GM21619 (cell line): ENCODE measurements at regions not wholly inside any gene's neighbourhood (a gene's known extent, or its start where the extent isn't known, plus 50 kb on each side); places are given as distances from the start of the nearest gene placed in this dataset.
"Not testable (repeated sequence)": the region's sequence is repeated elsewhere in the genome, so short reads cannot be mapped to it uniquely, and the experiment has no call there.

Experiments
- ATAC-seq: cut with Tn5 transposase; IDR thresholded peaks from one replicate; pipeline ENCODE4 v1.9.1; 2021; ENCODE audit not compliant: unreplicated experiment

DNA sequence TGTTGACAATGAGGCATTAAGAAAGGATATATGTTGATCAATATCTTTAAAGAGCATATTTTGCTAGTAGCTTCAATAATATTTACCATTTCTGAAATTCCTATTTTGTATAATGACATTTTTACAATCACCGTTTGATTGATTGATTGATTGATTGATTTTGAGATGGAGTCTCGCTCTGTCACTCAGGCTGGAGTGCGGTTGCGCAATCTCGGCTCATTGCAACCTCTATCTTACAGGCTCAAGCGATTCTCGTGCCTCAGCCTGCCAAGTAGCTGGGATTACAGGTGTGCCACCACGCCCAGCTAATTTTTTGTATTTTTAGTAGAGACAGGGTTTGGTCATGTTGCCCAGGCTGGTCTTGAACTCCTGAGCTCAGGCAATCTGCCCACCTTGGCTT lies 150.9 kb upstream of the TEX13D start:
- ATAC-seq: not testable (repeated sequence)

DNA sequence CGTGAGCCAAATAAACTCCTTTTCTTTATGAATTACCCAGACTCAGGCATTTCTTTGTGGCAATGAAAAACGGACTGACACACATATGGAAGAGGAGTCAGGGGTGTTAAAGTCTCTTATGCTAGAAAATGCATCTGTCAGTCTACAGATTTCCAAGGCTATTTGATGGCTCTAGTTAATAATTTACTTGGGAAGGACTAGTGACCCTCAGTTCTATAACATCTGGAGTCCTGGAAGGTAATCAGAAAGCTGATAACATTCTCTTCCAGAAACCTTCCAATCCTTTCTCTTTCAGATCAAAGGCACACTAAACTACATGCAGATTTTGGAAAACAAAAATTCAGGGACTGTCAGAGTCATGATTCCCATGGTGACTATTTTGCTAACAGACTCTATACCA lies 142.0 kb upstream of the TEX13D start:
- ATAC-seq: no peak

DNA sequence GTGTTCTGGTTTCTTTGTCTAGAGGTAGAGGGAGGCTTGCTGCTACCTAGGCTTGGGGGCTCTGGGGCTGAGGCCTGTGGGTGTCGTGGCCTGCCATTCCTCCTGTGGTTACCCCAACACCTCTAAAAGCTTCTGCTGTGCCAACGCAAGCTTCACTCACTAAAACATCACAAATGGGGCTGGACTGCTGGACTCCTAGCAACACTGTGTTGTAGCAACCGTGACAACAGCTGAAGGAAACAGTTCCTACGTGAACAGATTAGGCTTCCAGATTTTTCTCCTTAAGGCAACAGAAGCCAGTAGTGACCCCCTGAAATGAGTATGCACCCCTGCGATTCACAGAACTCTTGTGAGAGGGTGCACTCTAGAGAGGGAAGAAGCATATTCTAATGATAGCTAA lies 138.3 kb upstream of the TEX13D start:
- no peak for ATAC-seq

DNA sequence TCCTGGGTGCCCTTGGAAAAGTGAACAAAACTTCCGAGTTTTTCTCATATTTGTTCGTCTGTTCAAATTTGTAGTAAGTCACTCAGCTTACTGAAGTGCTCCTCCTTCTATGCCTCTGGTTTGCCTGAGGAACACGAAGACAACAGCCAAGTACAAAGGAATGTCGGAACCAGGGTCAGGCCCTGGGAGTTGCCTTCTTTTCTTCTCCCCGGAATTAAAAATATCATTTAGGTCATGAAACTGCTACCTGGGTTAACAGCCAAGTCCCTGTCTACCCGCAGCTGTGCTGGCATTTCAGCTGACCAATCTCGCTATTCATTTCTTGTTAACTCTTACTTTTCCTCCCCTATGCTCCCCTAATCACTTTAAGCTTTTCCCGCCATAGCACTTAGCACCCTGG lies 137.6 kb upstream of the TEX13D start:
- no peak for ATAC-seq

DNA sequence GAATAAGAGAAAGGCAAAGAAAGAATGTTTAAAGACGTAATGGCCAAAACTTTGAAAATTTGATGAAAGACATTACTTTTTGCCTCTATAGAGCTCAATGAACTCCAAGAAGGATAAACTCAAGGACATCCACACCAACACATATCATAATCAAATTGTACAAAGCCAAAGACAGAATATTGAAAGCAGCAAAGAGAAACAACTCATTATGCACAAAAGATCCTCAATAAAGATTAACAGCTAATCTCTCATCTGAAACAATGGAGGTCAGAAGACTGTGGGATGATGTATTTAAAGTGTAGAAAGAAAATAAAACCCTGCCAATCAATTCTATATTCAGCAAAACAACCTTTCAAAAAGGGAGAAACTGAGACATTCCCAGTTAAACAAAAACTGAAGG lies 129.1 kb upstream of the TEX13D start:
- ATAC-seq: no peak

DNA sequence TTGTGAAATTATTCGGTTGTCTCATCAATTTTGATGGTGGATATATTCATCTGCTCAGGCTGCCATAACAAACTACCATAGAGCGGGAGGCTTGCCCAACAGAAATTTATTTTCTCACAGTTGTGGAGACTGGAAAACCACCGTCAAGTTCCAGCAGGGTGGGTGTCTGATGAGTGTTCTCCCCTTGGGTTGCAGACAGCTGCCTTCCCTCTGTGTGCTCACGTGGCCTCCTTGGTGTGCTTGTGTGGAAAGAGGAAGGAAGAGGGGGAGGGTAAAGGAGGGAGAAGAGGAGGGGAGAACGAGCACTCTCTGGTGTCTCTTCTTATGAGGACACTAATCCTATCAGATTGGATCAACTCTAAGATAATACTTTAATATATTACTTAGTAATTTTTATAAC lies 123.8 kb upstream of the TEX13D start:
- no peak for ATAC-seq

DNA sequence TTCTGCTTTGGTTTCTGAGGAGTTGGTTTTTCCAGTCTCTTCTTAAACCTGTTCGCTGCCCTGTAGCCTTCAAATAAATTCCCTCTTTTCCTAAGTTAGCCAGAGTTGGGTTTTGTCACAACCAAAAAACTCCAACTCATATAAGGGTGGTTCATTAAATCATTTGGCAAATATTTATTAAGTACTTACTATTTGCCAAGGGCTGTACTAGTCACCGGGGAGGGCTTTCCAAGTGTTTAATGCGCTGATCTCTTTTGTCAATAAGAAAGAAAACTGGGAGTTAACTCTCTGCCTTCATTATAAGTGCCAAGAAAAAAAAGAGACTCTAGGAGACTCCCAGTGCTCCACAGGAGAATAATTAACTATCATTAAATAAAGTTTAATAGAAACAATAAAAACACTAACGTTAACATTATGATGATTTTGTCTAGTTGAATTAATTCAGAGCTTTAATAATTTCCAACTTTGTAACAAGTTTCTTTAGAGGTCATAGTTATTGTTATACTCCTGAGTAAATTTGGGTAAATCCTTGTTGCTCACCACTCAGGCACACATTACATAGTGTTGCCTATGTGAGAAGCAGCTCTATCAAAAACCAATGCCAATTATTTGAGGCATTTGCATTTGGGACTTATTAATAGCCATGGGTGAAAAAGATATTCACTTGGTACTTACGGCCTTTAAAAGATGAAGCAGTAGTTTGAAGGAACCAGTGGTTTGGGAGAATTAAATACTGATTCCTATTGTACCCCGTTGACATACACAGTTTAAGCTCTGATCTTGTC lies 122.5 kb upstream of the TEX13D start:
- ATAC-seq: no peak

DNA sequence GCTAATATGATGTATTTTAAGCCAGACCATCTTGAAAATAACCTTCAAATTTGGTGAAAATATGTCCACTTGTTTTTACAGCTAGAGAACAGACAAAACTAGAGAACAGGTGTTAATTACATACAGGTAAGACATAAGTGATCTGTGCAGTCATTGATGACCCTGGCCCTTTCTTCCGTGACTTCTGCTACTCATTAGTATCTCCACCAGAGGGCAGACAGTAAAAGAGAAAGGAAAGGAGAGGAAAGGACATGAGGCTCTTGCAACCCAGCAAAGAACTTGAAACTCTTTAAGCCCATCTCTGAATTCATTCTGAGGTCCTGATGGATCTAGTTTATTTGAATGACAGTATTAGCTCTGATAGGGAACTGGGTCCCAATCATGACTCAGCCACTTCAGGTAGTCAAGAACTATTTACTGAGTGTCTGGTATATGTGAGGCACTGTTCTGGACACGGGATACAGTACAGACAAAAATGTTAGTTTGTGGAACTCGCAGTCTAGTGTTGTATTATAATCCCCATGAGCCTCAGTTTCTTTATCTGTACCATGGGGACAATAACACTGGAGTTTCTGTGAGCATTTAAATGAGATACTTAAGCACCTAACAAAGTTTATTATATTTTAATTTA lies 121.0 kb upstream of the TEX13D start:
- ATAC-seq: peak; percentile 82

DNA sequence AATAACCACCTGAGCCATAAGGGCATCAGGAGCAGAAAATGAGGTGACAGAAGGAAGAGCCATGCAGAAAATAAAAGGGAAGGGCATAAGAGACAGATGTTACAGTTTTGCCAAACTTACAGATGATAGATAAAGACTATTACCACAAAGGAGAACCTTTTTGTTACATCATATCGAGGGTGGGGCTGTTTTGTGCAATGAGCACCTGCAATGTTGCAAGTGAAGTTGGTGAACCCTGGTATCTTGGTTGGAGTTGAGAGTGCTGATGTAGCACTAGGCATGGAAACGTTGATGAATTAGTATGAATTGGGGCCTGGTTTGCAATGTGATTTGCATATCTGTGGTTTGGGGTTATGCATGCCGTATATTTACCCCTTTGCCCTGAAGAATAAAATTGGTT lies 119.8 kb upstream of the TEX13D start:
- no peak for ATAC-seq

DNA sequence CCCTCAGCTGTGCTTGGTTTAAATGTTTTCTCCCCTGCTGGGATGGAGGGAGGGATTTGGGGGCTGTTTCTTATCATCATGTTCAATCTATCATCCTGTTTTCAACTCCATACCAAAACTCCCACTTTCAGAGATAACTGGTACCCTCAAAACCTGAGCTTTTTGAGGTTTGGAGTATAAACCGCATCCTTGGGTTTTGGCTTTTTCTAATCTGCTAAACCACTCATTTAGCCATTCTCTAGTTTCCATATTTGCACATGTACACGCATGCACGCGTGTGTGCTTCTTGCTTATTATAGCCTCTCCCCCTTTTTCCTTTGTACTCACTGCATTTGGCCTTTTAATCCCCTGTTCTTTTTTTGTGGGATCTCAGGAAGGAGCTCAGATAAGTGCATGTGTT lies 116.7 kb upstream of the TEX13D start:
- no peak for ATAC-seq

DNA sequence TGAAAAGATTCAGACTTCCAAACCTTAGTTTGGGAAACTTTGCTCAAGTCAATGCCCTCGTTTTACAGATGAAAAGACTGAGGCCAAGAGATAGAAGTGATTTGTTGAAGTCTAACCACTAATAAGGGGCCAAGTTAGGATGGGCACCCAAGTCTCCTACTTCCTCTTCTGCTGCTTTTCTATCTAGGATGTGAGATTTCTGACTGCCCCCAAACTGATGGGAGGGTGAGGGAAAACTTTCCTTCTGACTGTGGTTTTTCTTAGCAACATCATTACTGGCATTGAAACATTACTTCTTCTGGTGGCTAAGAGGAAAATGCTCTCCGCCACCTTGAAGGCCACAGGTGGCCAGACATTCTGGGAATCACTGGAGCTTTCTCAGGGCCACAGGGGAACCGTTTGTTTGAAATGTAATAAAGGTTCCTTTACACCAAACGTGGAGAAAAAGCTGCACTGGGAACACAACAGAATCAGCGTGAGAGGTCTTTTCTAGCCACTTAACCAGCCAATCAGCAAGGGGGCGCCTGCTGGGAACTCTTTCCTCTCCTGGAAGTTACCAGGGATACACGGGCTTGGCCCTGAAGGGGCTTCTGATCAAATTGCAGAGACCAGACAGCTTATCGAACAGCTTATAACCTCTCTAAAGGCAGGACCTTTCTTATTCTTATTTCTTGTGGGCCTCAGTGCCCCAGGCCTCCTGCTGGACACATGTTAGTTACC lies 115.9 kb upstream of the TEX13D start:
- ATAC-seq: no peak

DNA sequence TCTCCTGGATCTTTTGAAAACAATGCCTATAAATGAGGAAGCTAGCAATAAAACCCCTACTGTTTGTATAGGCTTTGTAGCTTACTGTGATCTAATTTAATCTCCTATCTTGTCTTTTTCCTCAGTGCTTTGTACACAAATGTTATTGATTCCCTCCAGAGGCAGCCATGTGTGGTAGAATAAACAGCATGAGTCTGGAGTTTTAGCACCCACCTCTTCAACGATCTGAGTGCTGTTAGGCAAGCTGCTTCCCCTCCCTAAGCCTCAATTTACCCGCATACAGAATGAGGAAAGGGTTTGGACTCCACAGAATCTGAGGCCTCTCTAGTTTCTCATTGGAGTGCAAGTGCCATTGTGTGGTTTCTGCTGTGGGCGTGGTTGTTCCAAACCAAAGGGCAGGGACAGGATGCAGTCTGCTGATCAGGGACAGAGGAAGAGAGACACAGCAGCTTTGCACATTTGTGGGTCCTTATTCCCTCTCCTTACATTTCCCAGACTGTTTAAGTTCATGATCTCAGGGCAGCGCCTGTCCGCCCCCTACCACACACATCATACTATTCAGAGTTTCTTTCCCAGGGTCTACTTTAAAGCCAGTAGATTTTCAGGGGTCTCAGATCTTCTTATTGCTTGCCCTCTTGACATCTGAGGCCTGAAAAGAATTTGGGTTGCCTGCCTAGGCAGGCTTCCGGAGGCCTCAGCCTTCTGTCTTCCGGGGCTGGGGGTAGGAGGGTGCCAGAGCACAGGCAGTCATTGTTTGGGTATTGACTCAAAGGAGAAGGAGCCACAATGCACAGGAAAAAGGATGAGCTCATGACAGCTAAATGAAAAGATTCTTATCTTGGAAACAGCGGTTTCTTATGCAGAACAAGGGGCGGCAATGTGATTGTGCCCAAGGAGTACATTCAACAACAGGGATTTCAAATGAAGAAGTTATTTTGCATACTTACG lies 114.9 kb upstream of the TEX13D start:
- peak; percentile 84 for ATAC-seq

DNA sequence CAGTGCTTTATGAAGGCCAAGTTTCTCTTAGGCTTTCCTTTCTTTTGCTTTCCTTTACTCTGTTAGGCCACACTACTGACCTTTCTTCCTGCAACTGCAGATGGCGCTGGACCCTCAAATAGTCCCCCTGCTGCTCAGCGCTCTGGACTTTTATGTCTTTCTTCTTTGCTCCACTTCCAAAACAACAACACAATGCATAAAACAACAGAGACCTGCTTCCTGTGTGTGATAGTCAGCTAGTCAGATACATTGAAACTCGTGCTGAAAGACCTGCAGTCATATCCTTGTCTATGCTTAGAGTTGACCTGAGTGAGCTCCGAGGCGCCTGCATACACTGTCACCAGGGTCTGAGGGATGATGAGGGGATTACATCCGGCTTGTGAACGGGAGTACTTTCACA lies 108.9 kb upstream of the TEX13D start:
- ATAC-seq: no peak

DNA sequence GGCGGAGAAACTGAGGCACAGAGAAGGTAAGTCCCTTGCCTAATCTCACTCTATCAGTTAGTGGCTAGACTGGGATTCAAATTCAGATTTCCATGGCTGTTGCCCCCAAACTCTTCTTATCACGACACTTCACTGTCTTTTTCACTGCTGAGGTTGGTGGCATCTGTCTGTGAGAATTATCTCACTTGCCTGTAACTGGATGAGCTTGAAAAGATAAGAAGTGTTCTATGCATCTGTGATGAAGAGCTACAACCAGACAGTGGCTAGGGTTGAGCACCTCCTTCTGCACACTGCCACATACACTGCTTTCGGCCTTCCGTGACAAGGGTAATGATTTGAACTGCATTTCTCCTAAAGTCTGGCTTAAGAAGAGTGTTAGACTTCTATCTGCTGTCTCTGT lies 107.9 kb upstream of the TEX13D start:
- ATAC-seq: no peak

DNA sequence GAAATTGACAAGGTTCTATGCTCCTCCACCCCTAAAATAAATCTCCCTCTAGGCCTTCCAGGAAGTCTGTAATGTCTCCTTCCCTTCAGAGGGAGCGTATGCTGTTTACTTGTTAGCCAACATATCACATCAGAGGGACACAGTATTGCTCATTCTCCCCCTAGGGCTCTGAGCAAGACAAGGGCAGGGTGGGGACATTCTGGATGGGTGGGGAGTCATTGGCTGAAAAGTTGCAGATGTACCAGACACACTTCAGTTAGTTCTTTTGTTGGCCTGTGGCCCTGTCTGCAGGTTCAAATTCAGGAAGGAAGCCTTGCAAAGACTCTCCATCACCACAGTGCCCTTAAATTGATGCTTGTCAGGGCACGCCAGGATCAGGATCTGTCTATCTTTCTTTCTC lies 106.3 kb upstream of the TEX13D start:
- no peak for ATAC-seq

DNA sequence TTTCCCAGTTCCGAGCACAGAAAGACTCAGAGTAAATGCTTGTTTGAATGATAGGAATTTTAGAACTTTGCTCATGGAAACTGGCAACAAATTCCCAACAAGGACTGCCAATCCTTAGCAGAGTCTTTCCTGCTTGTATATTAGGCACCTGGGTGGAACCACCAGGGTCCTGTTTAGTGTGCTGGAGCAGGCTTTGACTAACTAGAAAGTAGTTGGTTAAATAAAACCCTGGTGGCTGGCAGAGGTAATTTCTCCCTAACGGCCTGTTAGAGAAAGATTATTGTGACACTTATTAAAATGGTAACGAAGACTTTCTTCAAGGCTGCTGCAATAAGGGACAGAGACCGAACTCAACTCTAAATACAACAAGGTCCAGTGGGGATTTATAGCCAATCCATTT lies 103.6 kb upstream of the TEX13D start:
- no peak for ATAC-seq

DNA sequence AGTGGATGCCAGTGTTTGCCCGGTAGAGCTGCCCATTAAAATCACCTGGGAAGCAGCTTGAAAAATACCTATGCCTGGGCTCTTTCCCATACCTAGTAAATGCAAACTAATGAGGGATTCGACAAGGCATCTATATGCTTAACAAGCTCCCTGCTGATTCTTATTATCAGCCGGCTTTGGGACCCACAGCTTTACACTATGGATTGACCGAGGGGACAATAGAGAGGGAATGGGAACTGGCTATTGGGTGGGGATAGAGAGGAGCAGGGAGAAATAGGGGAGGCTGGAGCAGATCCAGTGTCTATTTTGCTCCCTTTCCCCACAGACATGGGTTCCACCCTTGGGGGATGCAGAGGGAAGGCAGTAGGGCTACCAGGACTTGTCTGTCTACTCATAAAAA lies 103.1 kb upstream of the TEX13D start:
- ATAC-seq: no peak

DNA sequence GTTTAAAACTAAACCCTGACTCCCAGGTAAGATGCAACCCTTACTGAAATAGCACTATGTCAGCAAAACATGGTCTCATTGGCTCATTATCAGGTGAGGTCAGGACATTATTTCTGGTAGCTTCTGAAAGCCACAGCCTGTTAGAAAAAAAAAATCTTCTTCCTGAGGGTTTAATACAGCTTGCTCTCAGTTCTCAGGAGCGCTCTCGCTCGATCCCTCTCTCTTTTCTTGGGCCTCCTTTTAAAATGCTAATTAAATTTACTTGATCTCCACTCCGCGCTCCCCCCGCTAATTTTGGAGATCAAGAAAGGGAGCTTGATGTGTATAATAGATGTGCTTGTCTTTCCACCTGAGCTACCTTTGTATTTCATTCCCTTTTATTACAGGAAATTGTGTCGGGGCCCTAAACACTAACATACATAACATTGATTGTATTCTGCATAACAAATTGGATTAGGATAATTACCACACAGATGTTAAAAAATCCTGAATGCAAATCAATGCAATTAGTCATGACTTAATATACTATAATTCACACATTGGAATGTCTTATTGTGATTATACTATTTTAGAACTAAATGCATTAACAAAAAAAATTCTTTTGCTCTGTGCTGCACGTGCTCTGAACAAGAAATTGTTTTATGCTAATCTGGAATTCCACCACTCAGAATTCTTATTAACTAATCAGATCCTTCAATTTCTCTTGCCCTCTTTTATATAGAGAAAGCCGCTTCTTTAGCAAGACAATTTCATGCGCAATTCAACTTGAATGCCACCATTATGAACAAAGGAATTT lies 101.6 kb upstream of the TEX13D start:
- ATAC-seq: no peak

DNA sequence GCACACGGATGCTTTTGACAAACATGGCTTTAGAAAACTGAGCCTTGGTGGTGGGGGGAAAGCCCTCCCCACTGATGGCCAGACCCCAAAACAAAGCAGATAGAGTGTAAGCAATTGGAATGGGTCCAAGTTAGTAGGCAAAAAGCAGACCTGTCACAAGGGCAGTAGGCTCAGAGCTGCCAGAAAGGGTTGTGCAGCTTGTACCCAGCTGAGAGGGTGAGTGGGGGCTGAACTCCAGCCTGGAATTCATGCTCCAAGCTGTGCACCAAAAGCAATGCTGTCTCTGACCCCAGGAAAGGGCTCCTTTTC lies 101.1 kb upstream of the TEX13D start:
- ATAC-seq: no peak

DNA sequence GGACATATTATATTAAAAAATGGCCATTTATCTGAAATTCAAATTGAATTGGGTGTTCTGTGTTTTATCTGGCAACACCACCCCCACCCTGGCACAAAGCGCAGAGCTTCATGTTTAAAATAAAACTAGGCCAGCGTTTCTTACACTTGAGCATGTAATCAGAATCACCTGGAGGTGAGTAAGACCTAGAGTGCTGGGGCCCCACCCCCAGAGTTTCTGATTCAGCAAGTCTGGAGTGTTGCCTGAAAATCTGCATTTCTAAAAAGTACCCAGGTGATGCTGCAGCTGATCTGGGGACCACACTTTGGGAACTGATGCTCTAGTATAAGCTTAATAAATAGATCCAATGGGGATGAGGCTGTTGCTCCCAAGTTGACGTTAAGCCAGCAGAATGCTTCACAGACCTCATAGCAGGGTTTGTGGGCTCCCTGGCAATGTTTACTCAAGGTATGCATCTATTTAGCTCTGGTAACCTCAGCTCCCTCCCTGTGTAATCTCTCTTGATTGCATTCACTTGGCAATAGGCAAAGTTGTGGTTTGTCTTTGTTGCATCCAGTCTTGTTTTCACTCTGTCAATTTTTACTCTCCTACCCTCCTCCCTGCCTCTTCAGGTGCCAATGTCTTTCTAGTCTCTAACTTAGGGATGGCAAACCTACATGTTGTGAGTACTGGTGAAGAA lies 99.8 kb upstream of the TEX13D start:
- ATAC-seq: peak; percentile 87
